Transverse colon (tissue), 4 donors: ENCODE measurements at regions not wholly inside any gene's neighbourhood (a gene's known extent, or its start where the extent isn't known, plus 50 kb on each side); places are given as distances from the start of the nearest gene placed in this dataset.

ENCODE experiments used
- CTCF ChIP-seq, 5 experiments: fragments of 200-600 bp in 3 of 5; fragments of 450-650 bp in 2 of 5; sonication (generic) in 3 of 5; IDR thresholded peaks; 1 replicate in 2 of 5; 2 replicates in 3 of 5; pipeline ENCODE4 v1.5.1; 2016 to 2017; ENCODE audit warnings: antibody characterized with exemption in 5 of 5, inconsistent platforms in 3 of 5, mild to moderate bottlenecking in 2 of 5, moderate library complexity in 1 of 5
- EP300 ChIP-seq: sonication (generic); formaldehyde crosslinking; IDR thresholded peaks from one replicate; pipeline ENCODE4 v1.6.1; 2017; ENCODE audit warnings: antibody characterized with exemption, low read depth
- POLR2AphosphoS5 ChIP-seq, 3 donors: sonication (generic); formaldehyde crosslinking; IDR thresholded peaks; one replicate each; pipeline ENCODE4 v1.6.1; 2016; ENCODE audit warnings: antibody characterized with exemption in 3 of 3

DNA sequence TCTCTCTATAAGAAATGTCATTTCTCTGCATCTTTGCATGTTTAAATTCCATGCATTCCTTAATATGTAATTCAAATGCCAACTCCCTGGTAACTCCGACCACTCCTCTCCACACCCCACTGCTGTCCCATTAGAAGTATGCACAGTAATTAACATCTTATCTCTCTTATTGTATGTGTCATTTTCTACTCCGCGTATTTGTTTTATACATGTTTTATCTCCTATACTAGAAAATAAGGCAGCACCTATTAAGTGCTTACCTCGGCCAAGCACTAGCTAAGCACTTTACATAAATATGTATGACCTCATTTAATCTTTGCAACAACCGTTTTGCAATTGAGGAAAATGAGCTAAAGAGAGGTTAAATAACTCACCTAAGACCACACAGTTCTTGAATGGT is 469.8 kb downstream of the BCAT1 start:
- TF ChIP-seq EP300 (no peak), CTCF (IDR thresholded peaks at IDR 0.05) (no peak), POLR2AphosphoS5 (IDR thresholded peaks at IDR 0.05) (no peak)
